Activated CD4-positive, alpha-beta T cell treated with anti-CD3 and anti-CD28 coated beads, Interleukin-2, Interleukin-4, amounts not matched to agents 100 ng/mL and 50 ng/mL, durations not matched to agents 16 hours and 8 hours (primary cell): ENCODE measurements at regions not wholly inside any gene's neighbourhood (a gene's known extent, or its start where the extent isn't known, plus 50 kb on each side); places are given as distances from the start of the nearest gene placed in this dataset.
"Not testable (repeated sequence)": the region's sequence is repeated elsewhere in the genome, so short reads cannot be mapped to it uniquely, and the experiment has no call there.

Source experiments
- DNase-seq: peaks from one replicate; pipeline ENCODE4 v3.0.0-alpha.2; 2020; ENCODE audit warnings: low spot score

DNA sequence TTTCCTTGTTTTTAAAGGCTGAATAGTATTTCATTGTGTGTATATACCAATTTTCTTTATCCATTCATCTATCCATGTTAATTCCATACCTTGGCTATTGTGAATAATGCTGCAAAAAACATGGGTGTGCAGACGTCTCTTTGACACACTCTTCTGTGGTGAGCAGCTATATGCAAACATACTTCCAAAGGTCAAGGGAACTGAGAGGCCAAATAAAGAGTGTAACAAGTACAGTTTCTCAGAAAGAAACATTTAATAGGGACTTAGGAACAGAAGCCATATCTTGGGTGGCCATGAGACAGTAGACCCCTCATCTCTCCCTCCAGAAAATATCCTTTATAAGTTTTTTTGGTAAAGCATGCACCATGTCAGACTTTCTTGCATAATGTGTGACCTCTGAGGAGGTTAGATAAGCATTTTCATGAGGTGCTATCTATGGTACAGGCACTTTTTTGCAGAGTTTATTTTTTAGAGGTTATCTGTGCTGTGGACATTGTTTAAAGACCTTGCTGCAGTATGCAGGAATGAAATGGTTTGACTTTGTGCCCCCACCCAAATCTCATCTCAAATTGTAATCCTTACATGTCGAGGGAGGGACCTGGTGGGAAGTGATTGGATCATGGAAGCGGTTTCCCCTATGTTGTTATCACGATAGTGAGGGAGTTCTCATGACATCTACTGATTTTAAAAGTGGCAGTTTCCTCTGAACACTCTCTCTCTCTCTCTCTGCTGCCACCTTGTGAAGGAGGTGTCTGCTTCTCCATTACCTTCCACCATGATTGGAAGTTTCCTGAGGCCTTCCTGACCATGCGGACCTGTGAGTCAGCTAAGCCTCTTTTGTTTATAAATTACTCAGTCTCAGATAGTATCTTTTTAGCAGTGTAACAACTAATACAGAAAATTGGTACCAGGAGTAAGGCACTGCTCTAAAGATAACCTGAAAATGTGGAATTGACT, 1202.3 kb downstream of the GALC start:
- DNase-seq: no peak

DNA sequence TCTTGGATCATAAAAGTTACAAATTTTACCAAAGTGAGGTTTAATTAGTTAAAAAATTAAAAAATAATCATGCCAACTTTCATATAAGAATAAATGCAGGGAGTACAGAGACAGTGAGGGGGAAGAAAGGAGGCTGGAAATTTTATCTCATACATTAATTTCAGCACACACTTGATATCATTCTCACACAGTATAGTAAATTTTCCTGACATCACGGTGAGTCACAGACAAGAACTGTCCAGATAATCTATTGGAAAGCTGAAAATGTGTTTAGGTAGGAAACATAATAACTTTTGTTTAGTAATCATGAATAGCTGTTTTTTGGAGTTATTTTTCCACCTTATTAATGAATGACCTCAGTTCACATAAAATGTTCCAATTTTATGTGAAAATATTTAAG, 1204.8 kb downstream of the GALC start:
- no peak for DNase-seq

DNA sequence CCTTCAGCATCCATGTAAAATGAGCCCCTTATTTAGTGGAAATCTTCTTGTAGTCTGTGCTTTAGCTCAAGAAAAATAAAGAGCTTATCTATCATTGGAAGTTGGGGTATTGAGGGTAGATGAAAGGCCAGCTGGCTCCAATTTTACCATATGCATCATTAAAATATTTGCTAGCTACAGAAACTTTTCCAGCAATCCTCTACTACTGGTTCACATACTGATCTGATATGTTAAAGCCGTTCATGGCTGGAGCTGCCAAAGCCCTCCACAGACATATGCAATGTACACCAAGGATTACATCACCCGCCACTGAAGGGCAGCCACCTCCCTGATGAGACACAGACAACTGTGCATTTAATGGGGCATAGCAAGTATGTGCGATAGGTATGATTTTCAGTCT, 1205.3 kb downstream of the GALC start:
- no peak for DNase-seq

DNA sequence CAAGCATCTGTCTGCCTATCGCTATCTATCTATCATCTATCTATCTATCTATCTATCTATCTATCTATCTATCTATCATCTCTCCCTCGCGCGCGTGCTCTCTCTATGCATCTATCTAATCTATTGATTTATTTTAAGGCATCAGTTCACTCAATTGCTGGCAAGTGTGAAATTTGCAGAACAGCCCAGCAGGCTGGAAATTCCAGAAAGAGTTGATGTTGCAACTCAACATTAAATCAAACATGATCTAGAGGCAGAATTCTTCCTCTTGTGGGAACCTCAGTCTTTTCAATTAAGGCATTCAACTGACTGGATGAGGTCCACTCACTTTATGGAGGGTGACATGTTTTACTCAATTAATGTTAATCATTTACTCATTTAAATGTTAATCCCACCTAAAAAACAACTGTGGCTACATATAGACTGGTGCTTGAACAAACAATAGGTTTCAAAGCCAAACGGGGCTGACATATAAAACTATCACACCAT, 1210.8 kb downstream of the GALC start:
- DNase-seq: no peak

DNA sequence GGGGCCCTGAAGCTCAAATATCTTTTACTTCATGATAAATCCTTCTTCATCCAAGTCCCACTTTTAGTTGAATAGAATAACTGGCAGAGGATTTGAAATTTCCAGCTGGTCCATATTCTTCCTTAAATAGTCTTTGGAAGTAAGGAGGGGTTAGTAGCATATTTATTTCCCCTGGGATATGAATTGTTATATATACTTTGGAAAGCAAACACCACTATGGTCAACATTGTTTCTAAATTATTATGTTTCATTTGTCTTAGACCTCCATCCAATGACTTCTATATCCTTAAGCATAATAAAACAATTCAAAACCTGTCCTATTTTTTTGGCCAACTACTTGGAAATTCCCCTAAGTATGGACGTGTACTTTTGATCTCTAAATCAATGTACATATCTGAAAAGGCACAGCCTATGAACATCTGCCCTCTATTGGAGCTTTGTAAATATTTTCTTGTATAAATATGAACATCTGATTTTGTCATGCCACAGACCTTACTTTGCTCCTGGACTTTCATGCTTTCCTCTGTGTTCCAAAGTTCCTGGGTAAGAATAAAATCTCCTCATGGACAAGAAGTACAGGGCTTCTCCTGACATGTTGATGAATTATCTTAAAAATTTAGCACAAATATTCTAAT, 1212.0 kb downstream of the GALC start:
- no peak for DNase-seq

DNA sequence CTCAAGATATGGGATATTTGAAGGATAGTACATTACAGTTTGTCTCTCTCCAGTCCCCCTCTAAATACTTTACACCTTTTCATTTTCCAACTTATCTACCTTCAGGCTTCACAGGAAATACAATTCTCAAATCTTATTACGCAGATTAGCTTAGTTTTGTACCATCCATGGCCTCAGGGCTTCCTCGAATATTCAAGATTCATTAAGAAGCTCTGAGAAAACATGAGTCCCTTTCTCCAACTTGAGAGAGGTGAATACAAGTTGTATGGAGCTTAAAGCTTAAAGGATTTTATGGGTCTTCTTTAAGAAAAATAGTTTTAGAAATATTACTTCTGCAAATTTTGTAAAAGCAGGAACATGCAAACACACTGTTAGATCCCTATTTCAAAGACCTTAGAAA, 1212.5 kb downstream of the GALC start:
- no peak for DNase-seq

DNA sequence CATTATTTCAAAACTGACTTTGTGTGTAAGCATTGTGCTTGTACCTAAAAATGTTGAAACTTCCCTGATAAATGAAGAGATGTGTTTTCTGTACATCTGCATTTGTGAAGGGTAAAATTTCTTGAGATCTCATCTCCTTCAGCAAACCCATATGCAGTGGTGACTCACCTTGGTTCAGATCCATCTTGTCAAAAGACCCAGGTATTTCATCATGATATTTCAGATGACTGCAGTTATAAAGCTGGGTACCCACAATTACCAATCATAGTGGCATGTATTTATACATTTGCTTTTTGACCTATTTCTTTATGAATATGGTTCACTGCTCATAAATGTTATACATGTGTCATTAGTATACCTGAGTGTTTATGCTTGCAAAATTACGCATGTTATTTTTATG, 1213.6 kb downstream of the GALC start:
- no peak for DNase-seq

DNA sequence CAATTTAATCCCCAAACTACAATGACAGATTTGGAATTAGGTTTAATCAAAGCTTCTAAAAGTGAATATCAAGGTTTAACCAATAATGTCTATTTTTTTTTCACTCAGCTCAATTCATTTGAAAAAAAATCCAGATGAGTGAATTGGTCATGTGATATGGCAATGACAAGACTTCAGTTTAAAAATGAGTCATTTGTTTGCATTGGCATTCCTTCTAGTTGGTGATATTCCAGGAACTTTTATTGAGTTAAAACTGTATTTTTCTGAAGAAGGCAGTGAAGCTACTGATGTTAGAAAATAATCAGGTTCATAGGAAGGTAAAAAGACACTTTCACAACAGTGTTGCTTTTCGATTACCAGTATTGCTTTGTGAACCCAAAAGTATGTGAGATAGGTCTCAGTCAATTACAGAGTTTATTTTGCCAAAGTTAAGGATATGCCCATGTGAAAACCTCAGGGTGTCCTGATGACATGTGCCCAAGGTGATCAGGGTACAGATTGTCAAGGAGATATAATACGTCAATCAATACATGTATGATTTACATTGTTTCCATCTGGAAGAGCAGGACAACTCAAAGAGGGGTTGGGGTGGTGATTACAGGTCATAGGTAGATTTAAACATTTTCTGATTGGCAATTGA, 1214.9 kb downstream of the GALC start:
- no peak for DNase-seq

DNA sequence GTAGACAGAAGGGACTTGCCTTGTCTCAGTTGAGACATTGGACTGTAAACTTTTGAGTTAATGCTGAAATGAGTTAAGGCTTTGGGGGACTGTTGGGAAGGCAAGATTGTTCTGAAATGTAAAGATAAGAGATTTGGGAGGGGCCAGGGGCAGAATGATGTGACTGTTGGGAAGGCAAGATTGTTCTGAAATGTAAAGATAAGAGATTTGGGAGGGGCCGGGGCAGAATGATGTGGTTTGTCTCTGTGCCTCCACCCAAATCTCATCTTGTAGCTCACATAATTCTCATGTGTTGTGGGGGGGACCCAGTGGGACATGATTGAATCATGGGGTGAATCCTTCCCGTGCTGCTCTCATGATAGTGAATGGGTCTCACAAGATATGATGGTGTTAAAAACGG, 1217.1 kb downstream of the GALC start:
- DNase-seq: not testable (repeated sequence)

DNA sequence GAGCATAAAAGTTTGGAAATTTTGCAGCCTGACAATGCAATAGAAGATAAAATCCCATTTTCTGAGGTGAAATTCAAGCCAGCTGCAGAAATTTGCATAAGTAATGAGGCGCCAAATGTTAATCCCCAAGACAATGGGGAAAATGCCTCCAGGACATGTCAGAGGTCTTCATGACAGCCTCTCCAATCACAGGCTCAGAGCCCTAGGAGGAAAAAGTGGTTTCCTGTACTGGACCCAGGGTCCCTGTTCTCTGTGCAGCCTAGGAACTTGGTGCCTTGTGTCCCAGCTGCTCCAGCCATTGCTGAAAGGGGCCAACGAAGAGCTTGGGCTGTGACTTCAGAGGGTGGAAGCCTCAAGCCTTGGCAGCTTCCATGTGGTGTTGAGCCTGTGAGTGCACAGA, 1218.1 kb downstream of the GALC start:
- DNase-seq: no peak

DNA sequence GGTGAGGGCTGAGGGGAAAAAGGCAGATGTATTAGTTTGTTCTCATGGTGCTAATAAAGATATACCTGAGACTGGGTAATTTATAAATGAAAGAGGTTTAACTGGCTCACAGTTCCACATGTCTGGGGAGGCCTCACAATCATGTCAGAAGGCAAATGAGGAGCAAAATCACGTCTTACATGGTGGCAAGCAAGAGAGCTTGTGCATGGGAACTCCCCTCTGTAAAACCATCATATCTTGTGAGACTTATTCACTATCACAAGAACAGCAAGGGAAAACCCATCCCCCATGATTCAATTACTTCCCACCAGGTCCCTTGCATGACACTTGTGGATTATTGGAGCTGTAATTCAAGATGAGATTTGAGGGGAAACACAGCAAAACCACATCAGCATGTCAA, 1220.9 kb downstream of the GALC start:
- no peak for DNase-seq

DNA sequence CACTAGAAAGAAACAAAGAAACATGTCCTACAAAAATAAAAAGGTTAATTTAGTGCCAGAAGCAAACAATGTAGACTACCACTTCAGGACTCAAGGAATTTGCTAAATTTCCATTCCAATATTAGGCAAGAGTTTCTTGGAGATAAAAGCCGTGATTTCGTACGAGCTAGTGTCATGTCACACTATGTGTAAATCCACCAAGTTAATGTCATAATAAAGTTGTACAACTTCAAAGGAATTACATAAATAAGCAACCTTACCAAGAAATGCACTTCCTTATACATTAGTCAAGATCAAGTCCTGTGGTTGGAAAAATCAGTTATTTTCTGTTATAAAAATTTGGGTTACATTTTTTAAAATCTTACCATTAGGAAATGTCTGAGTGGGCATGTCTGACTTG, 1222.8 kb downstream of the GALC start:
- no peak for DNase-seq

DNA sequence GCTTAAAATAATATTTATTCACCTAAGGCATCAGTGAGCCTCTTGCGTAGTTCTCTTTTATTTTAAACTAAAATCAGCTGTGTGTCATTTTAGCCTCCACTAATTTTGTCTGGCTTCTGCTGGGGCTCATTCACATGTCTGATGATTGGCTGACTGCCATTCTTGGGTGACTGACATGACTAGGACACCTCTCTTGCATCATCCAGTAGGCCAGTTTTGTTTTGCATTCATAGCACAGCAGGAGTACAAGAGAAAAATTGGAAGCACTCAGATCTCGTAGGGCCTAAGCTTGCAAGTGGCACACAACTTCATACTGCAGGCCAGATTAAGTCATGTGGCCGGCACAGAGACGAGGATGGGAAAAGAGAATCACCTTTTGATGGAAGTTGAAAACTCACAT, 1226.5 kb downstream of the GALC start:
- no peak for DNase-seq

DNA sequence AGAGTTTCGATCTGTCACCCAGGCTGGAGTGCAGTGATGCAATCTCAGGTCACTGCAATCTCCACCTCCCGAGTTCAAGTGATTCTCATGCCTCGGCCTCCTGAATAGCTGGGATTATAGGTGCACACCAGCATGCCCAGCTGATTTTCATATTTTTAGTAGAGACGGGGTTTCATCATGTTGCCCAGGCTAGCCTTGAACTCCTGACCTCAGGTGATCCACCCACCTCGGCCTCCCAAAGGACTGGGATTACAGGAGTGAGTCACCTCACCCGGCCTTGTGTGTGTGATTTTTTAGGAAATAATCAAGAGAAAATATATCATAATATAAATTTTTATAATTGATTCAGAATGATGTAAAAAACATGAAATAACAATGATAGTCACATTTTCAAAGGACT, 1231.4 kb downstream of the GALC start:
- DNase-seq: no peak

DNA sequence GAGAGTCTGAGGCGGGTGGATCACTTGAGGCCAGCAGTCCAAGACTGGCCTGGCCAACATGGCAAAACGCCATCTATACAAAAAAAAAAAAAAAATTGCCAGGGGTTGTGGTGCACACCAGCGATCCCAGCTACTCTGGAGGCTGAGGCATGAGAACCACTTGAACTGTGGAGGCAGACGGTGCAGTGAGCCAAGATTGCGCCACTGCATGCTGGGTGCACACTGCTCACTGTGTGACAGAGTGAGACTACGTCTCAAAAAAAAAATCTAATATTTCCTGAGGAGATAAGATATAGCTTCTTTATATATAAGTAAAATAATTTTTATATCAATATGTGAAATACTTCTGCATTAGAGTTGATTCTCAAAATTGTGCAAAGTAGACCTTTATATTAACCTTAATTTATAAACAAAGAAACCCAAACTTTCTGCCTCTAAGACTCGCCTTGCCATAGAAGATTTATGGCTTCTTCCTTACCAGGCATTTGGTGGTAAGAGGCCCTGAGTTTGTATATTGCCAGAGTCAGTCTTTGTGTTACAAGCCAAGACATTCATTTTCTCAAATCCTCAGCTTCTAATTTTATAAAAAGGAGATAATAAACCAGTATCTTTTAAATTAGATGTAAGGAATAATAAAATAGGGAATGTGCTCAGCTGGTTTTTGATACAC, 1226.7 kb downstream of the FLRT2 start:
- no peak for DNase-seq

DNA sequence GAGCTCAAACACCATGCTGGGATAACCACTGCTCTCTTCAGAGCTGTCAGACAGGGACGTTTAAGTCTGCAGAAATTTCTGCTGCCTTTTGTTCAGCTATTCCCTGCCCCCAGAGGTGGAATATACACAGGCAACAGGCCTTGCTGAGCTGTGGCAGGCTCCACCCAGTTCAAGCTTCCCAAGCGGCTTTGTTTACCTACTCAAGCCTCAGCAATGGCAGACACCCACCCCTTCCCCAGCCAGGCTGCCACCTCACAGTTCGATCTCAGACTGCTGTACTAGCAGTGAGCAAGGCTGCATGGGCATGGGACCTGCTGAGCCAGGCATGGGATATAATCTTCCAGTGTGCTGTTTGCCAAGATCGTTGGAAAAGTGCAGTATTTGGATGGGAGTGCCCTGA, 1220.5 kb downstream of the FLRT2 start:
- not testable (repeated sequence) for DNase-seq

DNA sequence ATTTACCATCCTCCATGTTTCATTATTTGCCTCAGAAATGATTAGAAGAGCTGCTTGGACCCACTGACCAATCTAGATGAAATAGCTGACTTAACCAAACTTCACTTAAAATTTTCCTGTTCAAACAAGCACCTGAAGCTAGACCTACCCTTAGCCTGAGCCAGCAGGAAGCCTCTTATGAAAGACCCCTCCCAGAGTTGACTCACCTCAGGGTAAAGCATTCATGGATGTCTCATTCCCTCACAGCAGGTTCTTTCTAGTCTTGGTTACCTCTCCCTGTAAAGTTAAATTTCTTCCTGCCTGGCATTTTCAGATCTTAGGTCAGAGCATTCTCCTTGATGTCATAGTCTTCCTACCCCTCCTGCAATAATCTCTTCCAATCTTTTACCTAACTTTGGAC, 1209.8 kb downstream of the FLRT2 start:
- no peak for DNase-seq

DNA sequence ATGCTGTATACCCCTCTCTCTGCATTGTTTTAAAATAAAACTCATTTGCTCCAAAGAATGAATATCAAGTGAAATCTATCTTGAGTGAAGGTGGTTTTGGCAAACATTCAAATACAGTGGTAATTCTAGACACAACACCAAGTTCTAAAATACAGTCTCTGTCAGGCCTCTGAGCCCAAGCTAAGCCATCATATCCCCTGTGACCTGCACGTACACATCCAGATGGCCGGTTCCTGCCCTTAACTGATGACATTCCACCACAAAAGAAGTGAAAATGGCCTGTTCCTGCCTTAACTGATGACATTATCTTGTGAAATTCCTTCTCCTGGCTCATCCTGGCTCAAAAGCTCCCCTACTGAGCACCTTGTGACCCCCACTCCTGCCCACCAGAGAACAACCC, 1201.5 kb downstream of the FLRT2 start:
- not testable (repeated sequence) for DNase-seq

DNA sequence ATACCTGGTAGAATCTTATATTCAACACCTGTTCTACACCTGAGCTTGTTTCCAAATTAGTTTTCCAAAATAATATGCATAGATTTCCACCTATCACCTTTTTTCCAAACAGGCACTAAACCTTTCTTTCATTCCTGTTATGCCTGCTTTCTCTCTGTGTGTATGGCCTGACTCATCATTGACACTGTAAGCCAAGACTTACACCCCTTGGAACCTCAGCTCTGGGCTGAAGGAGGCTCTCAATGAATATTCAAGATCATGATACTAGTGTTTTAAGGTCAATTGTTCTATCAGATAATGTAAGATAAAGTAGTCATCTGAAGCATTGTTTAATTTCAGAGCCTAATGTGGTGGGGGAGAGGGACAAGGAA, 1193.3 kb downstream of the FLRT2 start:
- DNase-seq: no peak

DNA sequence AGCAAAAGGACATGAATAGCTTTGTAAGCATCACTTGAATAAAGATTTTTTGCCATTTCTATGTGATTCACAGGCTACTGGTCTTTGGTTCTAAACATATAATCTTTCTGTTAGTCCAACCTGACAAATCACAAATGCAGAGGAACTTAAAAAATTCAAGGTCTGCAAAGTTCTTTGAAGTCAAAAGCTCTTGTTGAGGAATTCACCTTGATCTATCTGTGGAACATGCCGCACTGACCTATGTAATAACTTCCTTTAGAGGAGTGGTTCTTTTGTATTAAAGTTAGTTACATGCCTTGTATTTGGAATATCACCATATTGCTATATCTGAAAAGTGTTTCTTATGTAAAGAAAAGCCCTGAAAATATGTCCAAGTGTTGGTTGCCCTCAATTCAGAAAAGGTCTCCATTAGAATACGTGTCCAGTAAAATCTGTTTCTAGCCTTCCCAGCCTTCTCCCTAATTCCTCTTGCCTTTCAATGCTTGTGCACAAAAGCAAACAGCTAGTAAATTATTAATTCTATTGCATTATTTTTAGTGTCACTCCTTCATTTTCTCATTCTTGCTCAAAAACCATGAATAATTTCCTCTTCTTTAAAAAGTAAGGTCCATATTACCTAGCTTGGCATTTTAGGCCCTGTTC, 1192.8 kb downstream of the FLRT2 start:
- DNase-seq: no peak

DNA sequence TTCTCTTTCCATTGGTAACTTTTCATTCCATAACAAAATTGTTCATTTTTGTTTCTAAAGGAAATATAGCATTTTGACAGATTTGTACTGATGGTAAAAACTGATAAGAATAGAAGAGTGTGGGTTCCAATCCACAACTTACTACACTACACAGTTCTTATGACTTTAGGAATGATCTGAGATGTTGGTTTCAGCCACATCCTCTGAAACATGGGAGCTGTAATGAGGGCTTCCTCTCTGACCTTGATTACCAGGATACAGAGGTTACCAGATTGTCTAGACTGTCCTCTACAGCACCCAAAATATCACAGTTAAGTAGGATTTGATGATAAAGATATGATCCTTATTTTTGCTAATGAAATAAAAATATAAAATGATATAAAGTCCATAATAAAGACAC, 1184.6 kb downstream of the FLRT2 start:
- DNase-seq: no peak

DNA sequence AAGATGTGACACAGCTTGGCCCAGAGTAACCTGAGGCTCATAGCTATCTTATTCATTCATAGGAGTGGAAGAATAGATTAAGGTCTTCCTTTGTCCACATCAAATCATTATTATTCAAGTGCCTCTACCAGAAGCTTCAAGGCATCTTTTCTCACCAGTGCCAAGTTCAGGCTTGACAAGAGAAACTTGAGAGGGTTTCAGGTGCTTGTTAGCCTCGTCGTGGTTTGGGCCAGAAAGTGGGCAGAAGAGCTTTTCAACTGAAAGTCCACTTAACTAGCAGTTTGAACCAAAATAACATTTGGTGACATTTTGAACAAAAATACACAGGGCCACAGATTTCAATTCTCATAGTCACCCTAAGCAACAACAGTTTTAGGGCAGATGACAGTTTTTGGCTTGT, 1184.2 kb downstream of the FLRT2 start:
- DNase-seq: no peak
